ENCODE measurements at regions not wholly inside any gene's neighbourhood (a gene's known extent, or its start where the extent isn't known, plus 50 kb on each side); places are given as distances from the start of the nearest gene placed in this dataset.

GRCh38 chr1:11426617-11427016 lies 52.3 kb upstream of the DISP3 start:
- TF ChIP-seq, protein P1, sequence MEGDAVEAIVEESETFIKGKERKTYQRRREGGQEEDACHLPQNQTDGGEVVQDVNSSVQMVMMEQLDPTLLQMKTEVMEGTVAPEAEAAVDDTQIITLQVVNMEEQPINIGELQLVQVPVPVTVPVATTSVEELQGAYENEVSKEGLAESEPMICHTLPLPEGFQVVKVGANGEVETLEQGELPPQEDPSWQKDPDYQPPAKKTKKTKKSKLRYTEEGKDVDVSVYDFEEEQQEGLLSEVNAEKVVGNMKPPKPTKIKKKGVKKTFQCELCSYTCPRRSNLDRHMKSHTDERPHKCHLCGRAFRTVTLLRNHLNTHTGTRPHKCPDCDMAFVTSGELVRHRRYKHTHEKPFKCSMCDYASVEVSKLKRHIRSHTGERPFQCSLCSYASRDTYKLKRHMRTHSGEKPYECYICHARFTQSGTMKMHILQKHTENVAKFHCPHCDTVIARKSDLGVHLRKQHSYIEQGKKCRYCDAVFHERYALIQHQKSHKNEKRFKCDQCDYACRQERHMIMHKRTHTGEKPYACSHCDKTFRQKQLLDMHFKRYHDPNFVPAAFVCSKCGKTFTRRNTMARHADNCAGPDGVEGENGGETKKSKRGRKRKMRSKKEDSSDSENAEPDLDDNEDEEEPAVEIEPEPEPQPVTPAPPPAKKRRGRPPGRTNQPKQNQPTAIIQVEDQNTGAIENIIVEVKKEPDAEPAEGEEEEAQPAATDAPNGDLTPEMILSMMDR (IDR thresholded peaks at IDR 0.05; ENCODE audit: insufficient read depth, low read depth, low read length) = no peak
- no peak overlapping the region for H3K4me3 ChIP-seq (ENCODE audit: low read depth, low read length)
- DNase-seq (ENCODE audit: low read depth) = no peak

DNA sequence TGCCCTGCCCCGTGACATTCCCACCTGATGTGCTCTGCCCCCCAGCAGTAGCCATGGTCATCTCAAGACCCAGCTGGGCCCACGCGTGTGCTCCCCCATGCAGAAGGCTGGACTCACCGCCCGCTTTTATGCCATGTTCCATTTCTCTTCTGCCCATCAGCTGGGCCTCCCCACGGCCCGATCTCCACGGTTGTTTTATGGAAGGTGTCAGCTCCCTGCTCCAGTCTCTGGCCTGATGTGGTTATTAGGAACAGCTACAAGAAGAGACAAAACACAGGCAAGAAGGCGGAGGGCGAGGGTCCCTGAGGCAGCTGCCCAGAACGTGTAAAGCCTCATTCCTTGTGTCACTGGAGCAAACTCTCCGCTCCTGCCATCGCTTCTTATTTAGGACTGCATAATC lies 50.2 kb upstream of the DISP3 start:
- DNase-seq (ENCODE audit: low read depth) = no peak
- TF ChIP-seq, protein P1 (IDR thresholded peaks at IDR 0.05; ENCODE audit: insufficient read depth, low read depth, low read length) = no peak
- H3K4me3 ChIP-seq (ENCODE audit: low read depth, low read length) = no peak overlapping the region

Measured in fibroblast of villous mesenchyme (primary cell).